CD4-positive, alpha-beta T cell treated with Interleukin-4 for 1 hour (primary cell): ENCODE measurements at regions not wholly inside any gene's neighbourhood (a gene's known extent, or its start where the extent isn't known, plus 50 kb on each side); places are given as distances from the start of the nearest gene placed in this dataset.

Source experiments
- DNase-seq, 2 donors: peaks; one replicate each; pipeline ENCODE4 v3.0.0-alpha.2; 2020 to 2022

GRCh38 chr7:46710927-46711326, 789.9 kb upstream of the IGFBP3 start:
- no peak for DNase-seq

GRCh38 chr7:46707973-46708372, 786.9 kb upstream of the IGFBP3 start:
- no peak for DNase-seq

- no peak for DNase-seq
Measured at GRCh38 chr7:46705386-46706255, 784.5 kb upstream of the IGFBP3 start.

GRCh38 chr7:46696741-46697140, 775.7 kb upstream of the IGFBP3 start:
- DNase-seq, result no peak

- no peak for DNase-seq
Measured at GRCh38 chr7:46695051-46695708, 774.1 kb upstream of the IGFBP3 start.

- no peak for DNase-seq
Measured at GRCh38 chr7:46694058-46694457, 773.0 kb upstream of the IGFBP3 start.

GRCh38 chr7:46687203-46687602, 766.1 kb upstream of the IGFBP3 start:
- no peak for DNase-seq

- no peak for DNase-seq
Measured at GRCh38 chr7:46685051-46685450, 764.0 kb upstream of the IGFBP3 start.

GRCh38 chr7:46682836-46683624, 762.0 kb upstream of the IGFBP3 start:
- no peak for DNase-seq

GRCh38 chr7:46681865-46682503, 760.9 kb upstream of the IGFBP3 start:
- no peak for DNase-seq

- DNase-seq, result no peak
Measured at GRCh38 chr7:46680147-46680546, 759.1 kb upstream of the IGFBP3 start.

- DNase-seq, result no peak
Measured at GRCh38 chr7:46679671-46680070, 758.6 kb upstream of the IGFBP3 start.

- no peak for DNase-seq
Measured at GRCh38 chr7:46678421-46678820, 757.3 kb upstream of the IGFBP3 start.

GRCh38 chr7:46675456-46675855, 754.4 kb upstream of the IGFBP3 start:
- no peak for DNase-seq

GRCh38 chr7:46672861-46673260, 751.8 kb upstream of the IGFBP3 start:
- no peak for DNase-seq

GRCh38 chr7:46671108-46671769, 750.2 kb upstream of the IGFBP3 start:
- no peak for DNase-seq

GRCh38 chr7:46669028-46669427, 748.0 kb upstream of the IGFBP3 start:
- no peak for DNase-seq

- no peak for DNase-seq
Measured at GRCh38 chr7:46664453-46664852, 743.4 kb upstream of the IGFBP3 start.

GRCh38 chr7:46663025-46663424, 742.0 kb upstream of the IGFBP3 start:
- no peak for DNase-seq

- DNase-seq, result no peak
Measured at GRCh38 chr7:46661431-46661830, 740.4 kb upstream of the IGFBP3 start.

- no peak for DNase-seq
Measured at GRCh38 chr7:46660402-46660980, 739.4 kb upstream of the IGFBP3 start.

GRCh38 chr7:46658281-46658680, 737.2 kb upstream of the IGFBP3 start:
- no peak for DNase-seq
